ENCODE measurements at regions not wholly inside any gene's neighbourhood (a gene's known extent, or its start where the extent isn't known, plus 50 kb on each side); places are given as distances from the start of the nearest gene placed in this dataset.

DNA sequence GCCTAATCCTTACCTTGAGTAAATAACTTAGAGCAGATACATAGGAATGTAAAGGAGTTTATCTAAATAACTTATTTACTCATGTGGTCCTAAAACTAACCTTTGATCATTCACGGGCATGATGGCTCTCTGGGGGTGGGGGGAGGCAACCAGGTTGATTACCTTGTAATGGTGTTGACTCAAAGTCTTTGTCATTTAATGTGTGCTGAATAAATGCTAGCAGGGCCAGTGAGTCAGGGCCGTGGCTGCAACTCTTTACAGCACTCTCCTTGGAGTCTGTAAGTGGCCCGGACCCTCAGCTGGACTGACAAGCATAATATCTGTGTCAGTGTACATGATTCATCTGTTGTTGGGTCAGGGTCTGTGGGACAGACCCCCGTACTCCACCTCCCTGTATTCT, 203.0 kb downstream of the EPM2A start:
- TF ChIP-seq, protein P1, sequence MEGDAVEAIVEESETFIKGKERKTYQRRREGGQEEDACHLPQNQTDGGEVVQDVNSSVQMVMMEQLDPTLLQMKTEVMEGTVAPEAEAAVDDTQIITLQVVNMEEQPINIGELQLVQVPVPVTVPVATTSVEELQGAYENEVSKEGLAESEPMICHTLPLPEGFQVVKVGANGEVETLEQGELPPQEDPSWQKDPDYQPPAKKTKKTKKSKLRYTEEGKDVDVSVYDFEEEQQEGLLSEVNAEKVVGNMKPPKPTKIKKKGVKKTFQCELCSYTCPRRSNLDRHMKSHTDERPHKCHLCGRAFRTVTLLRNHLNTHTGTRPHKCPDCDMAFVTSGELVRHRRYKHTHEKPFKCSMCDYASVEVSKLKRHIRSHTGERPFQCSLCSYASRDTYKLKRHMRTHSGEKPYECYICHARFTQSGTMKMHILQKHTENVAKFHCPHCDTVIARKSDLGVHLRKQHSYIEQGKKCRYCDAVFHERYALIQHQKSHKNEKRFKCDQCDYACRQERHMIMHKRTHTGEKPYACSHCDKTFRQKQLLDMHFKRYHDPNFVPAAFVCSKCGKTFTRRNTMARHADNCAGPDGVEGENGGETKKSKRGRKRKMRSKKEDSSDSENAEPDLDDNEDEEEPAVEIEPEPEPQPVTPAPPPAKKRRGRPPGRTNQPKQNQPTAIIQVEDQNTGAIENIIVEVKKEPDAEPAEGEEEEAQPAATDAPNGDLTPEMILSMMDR (conservative IDR thresholded peaks at IDR 0.05; ENCODE audit: low read depth, low read length) = no peak
- no peak for TF ChIP-seq EZH2 (IDR thresholded peaks at IDR 0.05; ENCODE audit: borderline replicate concordance, low read depth, low read length, poor library complexity, severe bottlenecking)
